NCI-H2029 treated with DMSO at 0.1 percent for 48 hours (cell line): ENCODE measurements at regions not wholly inside any gene's neighbourhood (a gene's known extent, or its start where the extent isn't known, plus 50 kb on each side); places are given as distances from the start of the nearest gene placed in this dataset.

Experiments
- DNase-seq: peaks from one replicate; lab custom pipeline; 2025; lab: John Stamatoyannopoulos, UW

DNA sequence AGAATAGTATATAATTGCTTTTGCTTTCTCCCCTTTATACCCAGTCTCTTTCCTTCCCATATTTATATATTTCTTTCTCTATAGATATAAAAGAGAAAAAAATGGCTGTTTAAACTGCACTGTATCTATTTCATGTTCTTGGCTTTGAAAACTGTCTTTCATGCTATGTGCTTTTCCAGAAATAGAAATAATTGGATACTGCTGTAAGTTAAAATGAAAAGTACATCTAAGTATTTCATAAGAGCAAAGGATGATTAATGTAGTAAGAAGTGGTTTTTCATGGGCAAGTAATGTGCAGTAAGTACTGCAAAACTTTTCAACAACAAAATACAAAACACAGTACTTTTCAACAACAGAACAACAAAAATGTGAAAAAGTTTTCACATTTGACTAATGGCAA is 237.9 kb downstream of the SNCA start:
- no peak for DNase-seq

DNA sequence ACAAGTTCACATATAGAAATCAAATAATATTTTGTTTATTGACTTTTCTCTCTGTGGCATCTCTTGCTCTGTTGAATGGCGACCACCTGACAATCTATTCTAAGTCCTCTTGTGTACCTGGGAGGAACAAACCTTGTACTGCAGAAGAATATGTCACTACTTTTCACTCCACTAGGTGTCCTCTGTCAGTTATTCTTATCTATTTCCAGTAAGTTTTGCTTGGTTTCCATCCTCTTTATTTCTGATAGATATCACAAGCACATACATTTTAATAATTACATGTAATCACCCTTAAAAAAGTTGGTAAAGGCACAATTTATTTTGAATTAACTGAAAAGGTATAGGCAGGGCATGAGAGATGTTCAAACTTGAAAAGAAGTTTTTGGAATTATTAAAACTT is 238.4 kb downstream of the SNCA start:
- peak; percentile 42 for DNase-seq

DNA sequence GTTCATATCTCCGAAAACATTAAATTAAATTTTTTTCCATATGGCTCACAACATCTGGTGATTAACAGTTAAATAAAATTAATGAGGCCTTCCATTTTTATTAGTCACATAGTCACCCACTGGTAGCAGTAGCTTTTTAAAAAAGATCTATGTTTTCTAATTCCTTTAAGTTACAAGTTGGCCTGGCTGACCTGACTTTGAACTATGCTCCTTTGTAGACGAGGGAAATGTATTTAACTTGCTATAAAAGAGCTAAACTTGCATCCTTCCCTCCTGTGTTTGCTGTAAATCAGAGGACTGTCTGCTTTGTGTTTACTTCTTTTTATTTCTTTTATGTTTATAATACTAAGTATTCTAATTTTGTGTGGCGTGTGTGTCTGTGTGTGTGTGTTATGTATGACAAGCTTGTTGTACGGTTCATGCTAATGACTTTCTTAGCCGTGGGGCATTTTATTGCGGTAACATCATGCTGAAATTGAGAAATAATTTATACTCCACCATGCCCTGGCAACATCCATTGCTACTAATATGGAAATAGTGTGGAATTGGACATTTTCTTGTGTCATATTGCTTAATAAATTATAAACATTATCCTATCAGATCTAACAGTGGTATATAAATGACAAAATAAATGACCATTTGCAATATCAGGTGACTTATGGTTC is 241.7 kb downstream of the SNCA start:
- DNase-seq: no peak

DNA sequence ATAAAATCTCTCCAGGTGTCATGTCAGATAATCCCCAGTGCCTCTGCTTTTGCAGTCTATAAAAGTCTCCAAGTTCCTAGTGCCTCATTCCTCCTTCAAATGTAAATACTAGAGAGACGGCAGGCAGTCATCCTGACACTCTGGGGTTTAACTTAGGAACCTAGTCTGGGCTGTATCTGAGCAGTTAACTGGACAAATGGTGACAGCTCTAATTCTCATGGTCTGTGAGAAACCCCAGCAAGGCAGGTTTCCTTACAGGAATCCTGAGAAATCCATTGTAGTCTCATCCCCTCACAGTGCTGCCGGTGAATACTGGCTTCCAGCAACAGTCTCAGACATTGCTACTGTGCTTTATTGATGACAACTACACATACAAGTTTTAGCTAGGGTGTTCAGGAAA is 246.8 kb downstream of the SNCA start:
- DNase-seq: no peak

DNA sequence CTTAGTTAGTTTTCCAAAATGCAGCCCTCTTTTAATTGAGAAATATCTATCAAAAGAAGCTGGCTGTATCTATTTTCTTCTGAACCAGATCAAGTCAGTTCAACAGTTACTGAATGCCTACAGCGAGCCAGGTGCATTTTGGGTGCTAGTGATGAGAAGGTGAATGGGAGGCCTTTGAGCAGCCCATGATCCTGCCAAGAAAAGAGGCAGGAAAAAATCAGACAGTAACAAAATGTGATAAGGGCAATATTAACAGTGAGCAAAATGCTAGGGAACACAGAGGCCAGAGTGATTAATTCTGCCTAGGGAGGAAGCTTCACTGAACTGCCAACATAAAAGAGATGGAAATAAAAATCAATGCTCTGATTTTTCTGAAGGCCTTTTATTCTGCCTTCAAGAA is 248.5 kb downstream of the SNCA start:
- DNase-seq: no peak

DNA sequence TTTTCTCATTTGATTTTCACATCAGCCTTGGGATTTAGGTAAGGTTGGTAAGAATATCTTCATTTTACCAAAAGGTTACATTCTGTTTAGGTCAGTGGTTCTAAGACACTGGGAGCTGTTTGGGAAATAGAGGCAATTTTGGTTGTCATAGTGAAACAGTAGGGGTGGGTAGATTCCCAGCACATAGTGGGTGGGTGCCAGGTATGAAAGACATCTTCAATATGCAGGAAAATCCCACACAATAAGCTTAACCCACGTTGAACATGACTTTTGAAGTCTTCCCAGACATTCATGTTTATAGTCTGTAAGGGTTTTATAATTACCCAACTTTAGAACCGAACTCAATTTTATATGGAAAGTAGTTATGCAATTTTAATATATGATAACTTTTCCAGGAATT is 249.6 kb downstream of the SNCA start:
- DNase-seq: no peak

DNA sequence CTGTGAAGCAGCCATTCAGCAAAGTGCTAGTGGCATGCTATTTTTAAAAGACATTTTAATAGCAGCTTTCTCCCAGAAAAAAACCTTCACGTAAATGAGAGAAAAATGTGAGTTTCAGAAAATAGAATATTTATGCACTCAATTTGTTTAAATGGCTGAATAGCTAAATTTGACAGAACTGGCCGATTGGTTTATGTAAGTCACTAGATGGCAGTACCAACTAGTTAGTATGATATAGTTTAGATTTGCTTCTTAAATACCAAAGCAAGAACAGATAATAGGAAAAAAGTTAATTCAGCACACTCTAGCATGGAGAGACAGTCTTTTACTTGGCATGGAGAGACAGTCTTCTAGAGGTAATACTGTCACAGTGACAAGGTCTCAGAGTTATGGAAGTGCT is 250.1 kb downstream of the SNCA start:
- no peak for DNase-seq

DNA sequence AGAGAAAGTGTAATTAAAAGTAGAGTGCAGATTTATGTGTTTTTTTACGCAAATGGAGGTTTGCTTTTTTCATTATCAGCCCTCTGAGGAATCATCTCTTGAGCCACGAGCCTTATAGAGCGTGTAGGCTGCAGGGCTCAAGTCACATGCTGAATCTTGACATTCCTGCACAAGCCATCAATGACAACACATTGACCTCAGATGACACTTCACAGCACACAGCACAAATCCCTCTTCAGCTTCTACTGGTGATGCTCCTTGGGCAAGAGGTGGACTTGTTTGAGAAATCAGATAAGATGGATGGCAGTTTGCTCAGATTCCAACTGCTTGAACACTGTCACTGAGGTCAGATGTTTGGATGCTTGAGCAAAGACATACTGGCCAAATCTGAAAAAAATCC is 250.6 kb downstream of the SNCA start:
- no peak for DNase-seq

DNA sequence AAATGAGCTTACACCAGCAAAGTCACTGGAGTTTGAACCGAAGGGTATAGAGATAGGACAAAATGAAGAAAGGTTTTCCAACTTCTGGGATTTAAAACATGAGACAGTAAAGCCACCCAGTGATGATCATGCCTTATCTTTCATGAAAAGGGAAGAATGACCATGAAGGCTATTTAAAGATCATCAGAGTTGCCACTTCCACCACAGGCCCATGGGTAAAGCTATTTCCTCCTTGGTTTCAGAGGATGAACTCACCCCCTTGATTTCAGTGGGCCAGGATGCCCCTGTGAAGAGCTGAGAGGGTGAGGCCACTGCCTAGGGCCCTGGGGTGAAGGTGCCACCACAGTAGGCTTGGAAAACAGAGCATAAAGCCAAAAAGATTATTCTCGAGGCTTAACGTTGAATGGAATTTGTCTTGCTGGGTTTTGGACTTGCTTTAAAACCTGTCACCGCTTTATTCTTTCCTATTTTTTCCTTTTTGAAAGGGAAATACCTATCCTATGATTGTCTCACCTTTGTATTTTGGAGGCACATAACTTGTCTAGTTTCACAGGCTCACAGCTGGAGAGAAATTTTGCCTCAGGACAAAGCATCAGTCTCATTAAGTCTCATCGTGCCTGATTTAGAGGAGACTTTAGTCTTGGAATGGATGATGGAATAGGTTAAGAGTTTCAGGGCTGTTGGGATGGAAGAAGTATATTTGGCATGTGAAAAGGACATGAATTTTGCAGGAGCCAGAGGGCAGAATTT is 254.0 kb downstream of the SNCA start:
- DNase-seq: no peak

DNA sequence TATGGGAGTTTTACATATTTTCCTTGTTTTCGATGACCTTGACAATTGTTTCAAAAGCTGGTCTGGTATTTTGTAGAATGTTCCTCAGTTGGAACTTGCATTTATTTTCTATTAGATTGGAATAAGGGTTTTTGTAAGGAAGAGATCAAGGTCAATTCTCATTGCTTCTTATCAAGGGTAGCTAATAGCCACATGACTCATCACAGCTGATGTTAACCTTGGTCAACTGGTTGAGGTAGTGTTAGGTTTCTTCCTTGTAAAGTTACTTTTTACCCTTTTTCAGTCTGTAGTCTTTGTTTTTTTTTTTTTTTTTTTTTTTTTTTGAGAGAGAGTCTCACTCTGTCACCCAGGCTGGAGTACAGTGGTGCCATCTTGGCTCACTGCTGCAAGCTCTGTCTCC is 257.2 kb downstream of the SNCA start:
- no peak for DNase-seq

DNA sequence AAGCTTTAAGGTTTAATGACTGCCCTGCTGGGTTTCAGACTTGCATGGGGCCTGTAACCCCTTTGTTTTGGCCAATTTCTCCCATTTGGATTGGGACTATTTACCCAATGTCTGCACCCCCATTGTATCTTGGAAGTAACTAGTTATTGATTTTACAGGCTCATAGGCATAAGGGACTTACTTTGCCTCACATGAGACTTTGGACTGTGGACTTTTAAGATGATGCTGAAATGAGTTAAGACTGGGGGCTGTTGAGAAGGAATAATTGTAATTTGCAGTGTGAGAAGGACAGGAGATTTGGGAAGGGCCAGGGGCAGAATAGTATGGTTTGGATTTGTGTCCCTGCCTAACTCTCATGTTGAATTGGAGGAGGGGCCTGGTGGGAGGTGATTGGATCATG is 260.7 kb downstream of the SNCA start:
- DNase-seq: no peak

DNA sequence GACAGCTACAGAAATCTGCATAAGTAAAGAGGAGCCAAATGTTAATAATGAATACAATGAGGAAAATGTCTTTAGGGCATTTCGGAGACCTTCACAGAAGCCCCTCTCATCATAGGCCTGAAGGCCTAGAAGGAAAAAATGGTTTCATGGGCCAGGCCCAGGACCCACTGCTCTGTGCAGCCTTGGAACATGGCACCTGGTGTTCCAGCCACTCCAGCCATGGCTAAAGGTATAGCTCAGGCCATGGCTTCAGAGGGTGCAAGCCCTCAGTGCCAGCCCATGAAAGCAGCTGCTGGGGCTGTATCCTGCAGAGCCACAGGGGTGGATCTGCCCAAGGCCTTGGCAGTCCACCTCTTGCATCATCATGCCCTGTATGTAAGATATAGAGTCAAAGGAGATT is 261.1 kb downstream of the SNCA start:
- DNase-seq: no peak

DNA sequence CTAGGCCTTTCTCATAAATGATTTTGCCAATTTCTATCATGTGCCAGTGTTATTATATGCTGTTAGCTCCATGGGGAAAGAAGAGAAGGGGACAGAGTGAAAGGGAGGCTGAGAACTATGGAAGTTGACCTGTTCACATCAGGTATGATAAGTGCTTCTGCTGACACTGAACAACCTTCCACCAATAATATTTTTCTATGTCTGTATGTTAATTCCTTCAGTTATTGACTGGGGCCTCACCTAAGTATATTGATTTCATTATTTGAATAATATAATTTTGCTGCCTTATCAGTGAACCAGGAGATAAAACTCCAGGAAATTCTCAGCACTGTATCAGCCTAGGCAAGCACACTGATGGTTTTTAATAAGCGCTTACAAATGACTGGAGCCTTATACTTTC is 262.8 kb downstream of the SNCA start:
- no peak for DNase-seq

DNA sequence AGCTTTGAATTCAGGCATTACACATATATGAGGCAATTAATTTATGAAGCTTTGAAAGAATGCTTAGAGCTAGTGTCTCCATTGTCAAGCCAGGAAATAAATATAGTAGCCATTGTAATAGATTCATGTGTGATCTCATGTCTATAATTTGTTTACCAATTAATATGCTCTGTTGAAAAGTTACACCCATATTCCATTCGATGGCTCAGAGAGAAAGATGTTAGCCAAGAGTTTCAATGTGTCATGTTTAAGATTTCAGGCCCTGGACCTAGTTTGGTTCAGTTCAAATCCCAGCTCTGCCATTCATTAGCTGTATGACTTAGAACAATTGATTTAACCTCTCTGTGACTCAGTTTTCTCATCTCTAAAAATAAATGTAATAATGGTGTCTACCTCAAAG is 263.3 kb downstream of the SNCA start:
- DNase-seq: no peak

DNA sequence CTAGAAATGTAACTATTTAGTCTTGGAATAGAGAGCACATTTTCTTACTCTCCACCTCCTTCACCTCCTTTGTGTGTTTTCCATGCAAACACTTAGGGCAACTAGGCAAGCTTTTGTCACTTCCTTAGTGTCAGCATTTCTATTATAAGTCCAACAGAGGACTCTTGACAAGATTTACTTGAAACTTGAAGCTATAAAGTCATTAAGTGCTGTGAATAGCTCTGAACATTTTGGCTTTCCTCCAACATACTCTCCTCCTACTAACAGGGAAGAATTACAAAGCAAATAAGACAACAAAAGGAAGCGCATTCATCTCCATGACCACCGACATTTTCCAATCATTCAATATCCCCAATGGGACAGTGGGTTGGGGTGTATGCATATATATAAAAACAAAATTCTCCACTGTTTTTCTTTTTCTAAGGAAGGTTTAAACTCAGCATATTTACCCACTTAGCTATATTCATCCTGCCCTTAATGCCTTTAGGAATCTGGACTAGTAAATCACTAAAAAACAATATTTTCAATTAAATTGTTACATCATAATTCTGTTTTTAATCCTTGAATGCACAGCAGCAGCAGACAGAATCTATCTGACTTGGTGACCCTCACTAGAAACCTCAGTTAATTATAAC is 264.6 kb downstream of the SNCA start:
- DNase-seq: peak; percentile 75

DNA sequence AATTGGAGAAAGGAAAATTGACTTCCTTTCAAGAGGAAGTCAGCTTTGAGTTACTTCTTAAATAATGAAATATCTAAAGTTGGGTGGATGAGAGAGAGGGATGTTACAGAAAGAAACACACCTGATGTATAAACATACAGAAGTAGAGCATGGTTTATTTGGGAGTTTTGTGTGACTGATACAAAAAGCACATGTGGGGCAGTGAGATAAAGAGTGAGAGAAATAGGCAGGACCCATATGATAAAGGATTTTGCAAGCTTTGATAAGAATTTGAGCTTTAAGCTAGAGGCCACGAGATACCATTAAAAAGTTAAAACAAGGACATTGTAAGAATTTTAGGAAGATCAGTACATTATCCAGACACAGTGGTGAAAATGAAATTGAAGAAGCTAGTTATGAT is 263.3 kb upstream of the GPRIN3 start:
- no peak for DNase-seq

DNA sequence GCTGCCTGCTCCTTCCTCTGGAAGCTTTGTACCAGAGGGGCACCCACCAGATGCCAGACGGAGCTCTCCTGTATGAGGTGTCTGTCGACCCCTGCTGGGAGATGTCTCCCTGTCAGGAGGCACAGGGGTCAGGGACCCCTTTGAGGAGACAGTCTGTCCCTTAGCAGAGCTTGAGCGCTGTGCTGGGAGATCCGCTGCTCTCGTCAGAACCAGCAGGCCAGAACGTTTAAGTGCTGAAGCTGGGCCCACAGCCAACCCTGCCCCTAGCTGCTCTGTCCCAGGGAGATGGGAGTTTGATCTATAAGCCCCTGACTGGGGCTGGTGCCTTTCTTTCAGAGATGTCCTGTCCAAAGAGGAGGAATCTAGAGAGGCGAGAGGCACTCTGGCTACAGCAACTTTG is 260.3 kb upstream of the GPRIN3 start:
- no peak for DNase-seq

DNA sequence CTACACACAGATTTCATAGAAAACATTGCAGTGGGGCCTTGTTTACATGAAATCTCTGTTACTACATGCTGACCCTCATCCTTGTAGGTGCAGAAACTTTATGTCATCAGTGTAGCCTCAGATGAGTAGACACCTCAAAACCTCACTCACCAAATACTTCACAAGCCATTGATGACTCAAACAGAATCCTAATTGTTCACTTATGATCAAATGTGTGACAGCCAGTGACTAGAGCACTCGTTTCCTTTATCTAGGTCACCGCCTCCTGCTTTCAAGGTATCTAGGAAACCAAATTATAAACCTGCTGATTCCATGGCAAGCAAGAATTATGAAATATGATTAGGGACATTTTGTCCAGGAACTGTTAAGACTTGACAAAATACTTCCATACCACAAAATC is 255.8 kb upstream of the GPRIN3 start:
- DNase-seq: no peak

DNA sequence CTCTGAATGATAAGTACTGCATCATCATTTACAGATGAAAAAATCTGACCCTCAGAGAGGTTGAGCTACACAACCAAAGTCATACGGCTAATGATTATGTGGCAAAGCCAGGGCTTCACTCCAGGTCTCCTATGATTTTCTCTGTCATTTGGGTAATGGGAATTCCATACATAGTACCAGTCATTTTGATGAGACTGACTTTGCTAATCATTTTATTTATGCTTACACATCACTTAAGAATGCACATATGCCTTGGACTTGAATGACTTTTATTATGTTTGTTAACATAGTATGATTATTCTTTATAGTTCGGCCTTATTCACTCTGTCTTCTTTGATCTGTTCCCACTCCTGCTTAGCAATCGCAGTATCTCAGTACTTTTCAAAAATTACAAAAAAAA is 255.1 kb upstream of the GPRIN3 start:
- no peak for DNase-seq

DNA sequence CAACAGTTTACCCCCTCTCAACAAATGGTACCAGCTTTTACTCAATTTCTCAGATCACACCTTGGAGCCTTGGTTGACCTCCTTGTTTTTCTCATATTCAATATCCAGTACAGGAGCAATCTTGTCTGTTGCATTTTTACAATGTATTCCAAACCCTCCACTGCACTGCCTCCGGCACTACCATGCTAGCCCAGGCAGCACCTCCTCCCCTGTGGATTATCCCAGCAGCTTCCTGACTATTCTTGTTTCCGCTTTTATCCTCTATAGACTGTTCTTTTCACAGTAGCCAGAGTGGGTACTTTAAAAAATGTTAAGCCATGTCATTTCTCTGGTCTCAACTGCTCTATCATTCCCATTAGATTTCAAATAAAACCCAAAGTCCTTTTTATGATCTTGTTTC is 253.4 kb upstream of the GPRIN3 start:
- DNase-seq: no peak

DNA sequence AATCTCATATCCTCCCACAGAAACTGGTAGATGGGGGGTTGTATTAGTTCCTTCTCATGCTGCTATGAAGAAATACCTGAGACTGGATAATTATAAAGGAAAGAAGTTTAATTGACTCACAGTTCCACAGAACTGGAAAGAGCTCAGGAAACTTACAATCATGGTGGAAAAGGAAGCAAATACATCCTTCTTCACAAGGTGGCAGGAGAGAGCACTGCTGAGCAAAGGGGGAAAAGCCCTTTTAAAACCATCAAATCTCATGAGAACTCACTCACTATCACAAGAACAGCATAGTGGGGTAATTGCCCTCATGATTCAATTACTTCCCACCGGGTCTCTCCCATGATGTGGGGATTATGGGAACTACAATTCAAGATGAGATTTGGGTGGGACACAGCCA is 250.5 kb upstream of the GPRIN3 start:
- DNase-seq: no peak

DNA sequence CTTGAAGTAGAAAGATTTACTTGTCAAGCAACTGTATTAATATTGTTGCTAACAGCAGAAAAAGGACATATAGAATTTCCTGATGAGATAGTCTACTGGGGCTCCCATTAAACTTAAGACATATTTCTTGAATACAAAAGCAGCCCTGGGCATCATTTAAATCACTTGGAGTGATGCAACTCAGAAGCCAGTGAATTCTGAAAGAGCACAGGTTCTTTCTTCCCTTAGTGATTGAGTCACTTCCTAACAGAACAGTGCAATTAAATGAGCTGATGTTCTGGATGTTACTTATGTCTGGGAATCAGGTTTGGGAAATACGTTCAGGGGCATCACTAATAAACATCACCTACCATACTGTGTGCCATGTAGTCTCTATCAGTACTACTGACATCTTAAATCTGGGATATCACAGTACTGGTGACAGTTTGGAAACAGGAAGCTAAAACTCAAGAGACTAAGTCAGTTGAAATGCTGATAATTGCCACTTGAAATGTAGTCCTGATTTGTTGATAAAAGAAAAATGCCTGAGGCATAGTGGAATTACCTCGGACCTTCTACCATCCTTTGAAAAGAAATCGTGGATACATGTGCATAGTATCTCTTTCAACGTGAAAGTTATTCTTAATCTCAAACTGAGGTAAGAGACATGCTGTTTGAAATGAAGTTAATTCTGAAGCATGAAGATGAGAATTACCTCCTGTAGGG is 249.2 kb upstream of the GPRIN3 start:
- DNase-seq: no peak

DNA sequence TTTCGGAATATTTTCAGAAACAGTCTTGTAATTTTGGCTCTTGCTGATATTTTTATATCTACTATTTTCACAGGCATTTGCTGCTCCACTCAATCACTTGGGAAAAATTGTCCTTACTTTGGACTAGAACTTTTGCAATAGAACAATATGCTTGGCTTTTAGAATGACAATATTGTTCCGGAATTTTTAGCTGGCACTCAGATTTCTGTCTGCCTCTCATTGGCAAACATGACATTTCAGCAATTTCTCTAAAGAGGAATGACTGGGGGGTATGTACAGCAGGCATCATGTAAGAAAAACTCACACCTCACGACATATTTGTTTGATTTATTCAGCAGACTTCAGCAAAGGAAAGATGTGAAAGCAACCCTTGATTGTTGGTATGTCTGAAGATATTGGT is 243.6 kb upstream of the GPRIN3 start:
- DNase-seq: no peak
